ENCODE measurements at regions not wholly inside any gene's neighbourhood (a gene's known extent, or its start where the extent isn't known, plus 50 kb on each side); places are given as distances from the start of the nearest gene placed in this dataset.
"Not testable (repeated sequence)": the region's sequence is repeated elsewhere in the genome, so short reads cannot be mapped to it uniquely, and the experiment has no call there.

- peaks cover 17% of the 10 kb centered on the region for H3K27me3 Mint-ChIP-seq
- no peak overlapping the region for H3K4me3 Mint-ChIP-seq (ENCODE audit: low read depth)
- H3K27ac Mint-ChIP-seq: no peak overlapping the region
- no peaks in the 10 kb centered on the region for H3K9me3 Mint-ChIP-seq (ENCODE audit: low read depth)
- no peaks in the 10 kb centered on the region for H3K36me3 Mint-ChIP-seq (ENCODE audit: insufficient read depth)
- peaks cover 11% of the 10 kb centered on the region for H3K4me1 Mint-ChIP-seq (ENCODE audit: low read depth)
- DNase-seq (ENCODE audit: low spot score, unreplicated experiment): no peak
- TF ChIP-seq CTCF (IDR thresholded peaks at IDR 0.05; ENCODE audit: unreplicated experiment): no peak
These were observed 197.2 kb upstream of the PROX1 start for GRCh38 chr1:213790565-213790964.

- Mint-ChIP-seq H3K27me3 (peaks cover 10% of the 10 kb centered on the region), H3K36me3 (ENCODE audit: insufficient read depth) (no peaks in the 10 kb centered on the region), H3K4me1 (ENCODE audit: low read depth) (peaks cover 11% of the 10 kb centered on the region), H3K4me3 (ENCODE audit: low read depth) (no peak overlapping the region), H3K27ac (no peak overlapping the region), H3K9me3 (ENCODE audit: low read depth) (no peaks in the 10 kb centered on the region)
- no peak for DNase-seq (ENCODE audit: low spot score, unreplicated experiment)
- no peak for TF ChIP-seq CTCF (IDR thresholded peaks at IDR 0.05; ENCODE audit: unreplicated experiment)
These were observed 194.2 kb upstream of the PROX1 start for GRCh38 chr1:213793482-213794067.

DNA sequence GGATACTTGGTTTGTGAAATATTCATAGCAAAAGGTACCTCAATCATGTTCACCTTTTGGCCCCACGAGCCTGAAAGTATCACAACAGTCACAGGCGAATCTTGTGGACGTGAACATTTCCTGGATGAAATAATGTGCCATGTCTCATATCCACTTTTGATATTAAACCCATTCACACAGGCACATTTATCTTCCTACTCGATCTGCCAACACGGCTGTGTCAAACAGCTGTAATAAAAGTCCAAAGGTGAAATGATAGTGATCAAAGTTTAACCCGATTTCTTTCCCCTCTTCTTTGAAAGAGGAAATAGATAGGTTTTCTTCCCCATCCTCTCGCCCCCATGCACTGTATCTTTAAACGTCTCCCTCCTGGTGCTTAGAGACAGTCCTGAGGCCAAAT, 191.2 kb upstream of the PROX1 start:
- no peak for DNase-seq (ENCODE audit: low spot score, unreplicated experiment)

GRCh38 chr1:213808288-213808687, 179.5 kb upstream of the PROX1 start:
- DNase-seq (ENCODE audit: low spot score, unreplicated experiment): not testable (repeated sequence)

More for the DNA sequence above, 191.2 kb upstream of the PROX1 start:
- Mint-ChIP-seq H3K4me3 (ENCODE audit: low read depth) (no peak overlapping the region), H3K4me1 (ENCODE audit: low read depth) (peaks cover 11% of the 10 kb centered on the region), H3K27ac (no peak overlapping the region), H3K36me3 (ENCODE audit: insufficient read depth) (no peaks in the 10 kb centered on the region), H3K9me3 (ENCODE audit: low read depth) (peaks cover 2% of the 10 kb centered on the region), H3K27me3 (peaks cover 8% of the 10 kb centered on the region)
- TF ChIP-seq CTCF (IDR thresholded peaks at IDR 0.05; ENCODE audit: unreplicated experiment): no peak

DNA sequence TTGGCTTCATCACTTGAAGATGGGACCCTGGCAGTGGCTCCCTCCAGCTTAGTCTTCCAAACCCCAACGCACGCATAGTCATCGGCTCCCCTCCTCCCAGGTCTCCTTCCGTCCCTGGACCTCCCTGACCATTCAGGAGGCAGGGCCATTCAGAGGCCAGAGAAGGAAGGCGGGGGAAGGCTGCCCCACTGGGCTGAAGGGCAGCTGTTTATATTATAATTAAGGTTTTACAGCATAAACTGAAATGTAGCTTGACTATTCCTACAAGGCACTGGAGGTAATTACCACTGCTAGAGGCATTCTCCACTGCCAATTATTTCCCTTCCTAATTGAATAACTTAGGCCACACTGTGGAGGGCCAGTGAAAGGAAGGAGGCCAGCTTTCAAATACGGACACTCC, 170.6 kb upstream of the PROX1 start:
- Mint-ChIP-seq H3K36me3 (ENCODE audit: insufficient read depth) (no peaks in the 10 kb centered on the region), H3K9me3 (ENCODE audit: low read depth) (no peaks in the 10 kb centered on the region), H3K27me3 (no peaks in the 10 kb centered on the region), H3K4me3 (ENCODE audit: low read depth) (no peak overlapping the region), H3K4me1 (ENCODE audit: low read depth) (peaks cover 1% of the 10 kb centered on the region), H3K27ac (no peak overlapping the region)
- no peak for TF ChIP-seq CTCF (IDR thresholded peaks at IDR 0.05; ENCODE audit: unreplicated experiment)
- no peak for DNase-seq (ENCODE audit: low spot score, unreplicated experiment)

More at GRCh38 chr1:213808288-213808687, 179.5 kb upstream of the PROX1 start:
- not testable (repeated sequence) for H3K9me3 Mint-ChIP-seq (ENCODE audit: low read depth); H3K36me3 Mint-ChIP-seq (ENCODE audit: insufficient read depth); H3K27ac Mint-ChIP-seq; H3K4me1 Mint-ChIP-seq (ENCODE audit: low read depth); H3K27me3 Mint-ChIP-seq; H3K4me3 Mint-ChIP-seq (ENCODE audit: low read depth)

GRCh38 chr1:213820362-213821149, 167.2 kb upstream of the PROX1 start:
- no peak overlapping the region for H3K27ac Mint-ChIP-seq
- DNase-seq (ENCODE audit: low spot score, unreplicated experiment): no peak
- H3K9me3 Mint-ChIP-seq (ENCODE audit: low read depth): no peaks in the 10 kb centered on the region
- peaks cover 1% of the 10 kb centered on the region for H3K4me1 Mint-ChIP-seq (ENCODE audit: low read depth)
- TF ChIP-seq CTCF (IDR thresholded peaks at IDR 0.05; ENCODE audit: unreplicated experiment): no peak
- H3K36me3 Mint-ChIP-seq (ENCODE audit: insufficient read depth): no peaks in the 10 kb centered on the region
- no peak overlapping the region for H3K4me3 Mint-ChIP-seq (ENCODE audit: low read depth)
- H3K27me3 Mint-ChIP-seq: no peaks in the 10 kb centered on the region

Data from progenitor cell of endocrine pancreas (in vitro differentiated cells).